ENCODE measurements at regions not wholly inside any gene's neighbourhood (a gene's known extent, or its start where the extent isn't known, plus 50 kb on each side); places are given as distances from the start of the nearest gene placed in this dataset.

DNA sequence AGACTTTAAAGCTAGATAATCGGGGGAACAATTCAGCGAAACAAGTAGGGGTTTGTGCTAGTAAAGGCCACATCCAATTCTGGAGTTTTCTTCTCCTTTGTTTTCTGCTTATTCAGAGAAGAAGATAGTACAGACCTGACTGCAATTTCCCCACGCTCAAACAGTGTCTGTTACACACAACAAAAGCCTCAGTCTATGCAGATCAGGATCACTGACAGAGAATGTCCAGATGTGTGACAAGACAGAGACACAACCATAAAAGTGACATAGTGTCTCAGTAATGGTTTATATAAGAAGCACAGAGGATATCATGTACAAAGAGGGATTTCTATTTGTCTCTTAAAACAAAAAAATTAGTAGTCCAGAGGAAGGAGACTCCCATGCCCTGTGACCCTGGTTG is 70.7 kb upstream of the GTF3A start:
- TF ChIP-seq, protein P1, sequence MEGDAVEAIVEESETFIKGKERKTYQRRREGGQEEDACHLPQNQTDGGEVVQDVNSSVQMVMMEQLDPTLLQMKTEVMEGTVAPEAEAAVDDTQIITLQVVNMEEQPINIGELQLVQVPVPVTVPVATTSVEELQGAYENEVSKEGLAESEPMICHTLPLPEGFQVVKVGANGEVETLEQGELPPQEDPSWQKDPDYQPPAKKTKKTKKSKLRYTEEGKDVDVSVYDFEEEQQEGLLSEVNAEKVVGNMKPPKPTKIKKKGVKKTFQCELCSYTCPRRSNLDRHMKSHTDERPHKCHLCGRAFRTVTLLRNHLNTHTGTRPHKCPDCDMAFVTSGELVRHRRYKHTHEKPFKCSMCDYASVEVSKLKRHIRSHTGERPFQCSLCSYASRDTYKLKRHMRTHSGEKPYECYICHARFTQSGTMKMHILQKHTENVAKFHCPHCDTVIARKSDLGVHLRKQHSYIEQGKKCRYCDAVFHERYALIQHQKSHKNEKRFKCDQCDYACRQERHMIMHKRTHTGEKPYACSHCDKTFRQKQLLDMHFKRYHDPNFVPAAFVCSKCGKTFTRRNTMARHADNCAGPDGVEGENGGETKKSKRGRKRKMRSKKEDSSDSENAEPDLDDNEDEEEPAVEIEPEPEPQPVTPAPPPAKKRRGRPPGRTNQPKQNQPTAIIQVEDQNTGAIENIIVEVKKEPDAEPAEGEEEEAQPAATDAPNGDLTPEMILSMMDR (conservative IDR thresholded peaks at IDR 0.05), result no peak
- TF ChIP-seq EZH2 (IDR thresholded peaks at IDR 0.05; ENCODE audit: low read depth), result no peak
